ENCODE measurements at regions not wholly inside any gene's neighbourhood (a gene's known extent, or its start where the extent isn't known, plus 50 kb on each side); places are given as distances from the start of the nearest gene placed in this dataset.

DNA sequence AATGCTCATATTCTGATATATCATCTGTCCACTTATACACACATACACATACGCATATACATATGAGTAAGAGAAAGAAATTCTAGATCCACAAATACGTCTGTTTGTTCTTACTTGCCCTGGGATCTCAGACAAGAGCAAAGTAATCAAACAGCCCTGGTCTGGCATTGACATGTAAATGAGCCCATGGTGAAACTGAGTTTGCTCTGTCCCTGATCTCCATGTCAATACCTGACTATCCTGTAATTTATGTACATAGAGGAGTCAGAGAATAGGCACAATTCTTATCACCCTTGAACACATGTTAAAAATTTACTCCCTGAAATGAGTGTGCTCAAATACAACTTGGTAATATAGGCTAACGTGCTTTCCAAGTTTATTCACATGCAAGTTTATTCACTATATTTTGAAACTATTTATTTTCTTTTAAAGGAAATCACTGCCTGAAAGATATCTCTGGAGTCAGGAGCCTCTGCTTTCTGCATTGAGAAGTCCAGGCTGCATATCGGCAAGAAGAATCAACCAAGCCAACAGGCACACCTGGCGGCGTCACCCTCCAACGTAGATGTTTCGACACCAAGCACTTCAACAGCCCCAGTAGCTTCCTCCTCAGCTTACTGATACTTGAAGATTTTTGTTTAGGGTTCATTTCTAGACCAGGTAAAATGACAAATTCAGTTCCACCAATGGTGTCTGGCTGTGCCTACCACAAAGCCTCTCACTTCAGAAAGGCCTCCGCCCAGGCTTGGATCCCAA lies 100.6 kb downstream of the CMPK2 start (continued):
- TF ChIP-seq, protein P1, sequence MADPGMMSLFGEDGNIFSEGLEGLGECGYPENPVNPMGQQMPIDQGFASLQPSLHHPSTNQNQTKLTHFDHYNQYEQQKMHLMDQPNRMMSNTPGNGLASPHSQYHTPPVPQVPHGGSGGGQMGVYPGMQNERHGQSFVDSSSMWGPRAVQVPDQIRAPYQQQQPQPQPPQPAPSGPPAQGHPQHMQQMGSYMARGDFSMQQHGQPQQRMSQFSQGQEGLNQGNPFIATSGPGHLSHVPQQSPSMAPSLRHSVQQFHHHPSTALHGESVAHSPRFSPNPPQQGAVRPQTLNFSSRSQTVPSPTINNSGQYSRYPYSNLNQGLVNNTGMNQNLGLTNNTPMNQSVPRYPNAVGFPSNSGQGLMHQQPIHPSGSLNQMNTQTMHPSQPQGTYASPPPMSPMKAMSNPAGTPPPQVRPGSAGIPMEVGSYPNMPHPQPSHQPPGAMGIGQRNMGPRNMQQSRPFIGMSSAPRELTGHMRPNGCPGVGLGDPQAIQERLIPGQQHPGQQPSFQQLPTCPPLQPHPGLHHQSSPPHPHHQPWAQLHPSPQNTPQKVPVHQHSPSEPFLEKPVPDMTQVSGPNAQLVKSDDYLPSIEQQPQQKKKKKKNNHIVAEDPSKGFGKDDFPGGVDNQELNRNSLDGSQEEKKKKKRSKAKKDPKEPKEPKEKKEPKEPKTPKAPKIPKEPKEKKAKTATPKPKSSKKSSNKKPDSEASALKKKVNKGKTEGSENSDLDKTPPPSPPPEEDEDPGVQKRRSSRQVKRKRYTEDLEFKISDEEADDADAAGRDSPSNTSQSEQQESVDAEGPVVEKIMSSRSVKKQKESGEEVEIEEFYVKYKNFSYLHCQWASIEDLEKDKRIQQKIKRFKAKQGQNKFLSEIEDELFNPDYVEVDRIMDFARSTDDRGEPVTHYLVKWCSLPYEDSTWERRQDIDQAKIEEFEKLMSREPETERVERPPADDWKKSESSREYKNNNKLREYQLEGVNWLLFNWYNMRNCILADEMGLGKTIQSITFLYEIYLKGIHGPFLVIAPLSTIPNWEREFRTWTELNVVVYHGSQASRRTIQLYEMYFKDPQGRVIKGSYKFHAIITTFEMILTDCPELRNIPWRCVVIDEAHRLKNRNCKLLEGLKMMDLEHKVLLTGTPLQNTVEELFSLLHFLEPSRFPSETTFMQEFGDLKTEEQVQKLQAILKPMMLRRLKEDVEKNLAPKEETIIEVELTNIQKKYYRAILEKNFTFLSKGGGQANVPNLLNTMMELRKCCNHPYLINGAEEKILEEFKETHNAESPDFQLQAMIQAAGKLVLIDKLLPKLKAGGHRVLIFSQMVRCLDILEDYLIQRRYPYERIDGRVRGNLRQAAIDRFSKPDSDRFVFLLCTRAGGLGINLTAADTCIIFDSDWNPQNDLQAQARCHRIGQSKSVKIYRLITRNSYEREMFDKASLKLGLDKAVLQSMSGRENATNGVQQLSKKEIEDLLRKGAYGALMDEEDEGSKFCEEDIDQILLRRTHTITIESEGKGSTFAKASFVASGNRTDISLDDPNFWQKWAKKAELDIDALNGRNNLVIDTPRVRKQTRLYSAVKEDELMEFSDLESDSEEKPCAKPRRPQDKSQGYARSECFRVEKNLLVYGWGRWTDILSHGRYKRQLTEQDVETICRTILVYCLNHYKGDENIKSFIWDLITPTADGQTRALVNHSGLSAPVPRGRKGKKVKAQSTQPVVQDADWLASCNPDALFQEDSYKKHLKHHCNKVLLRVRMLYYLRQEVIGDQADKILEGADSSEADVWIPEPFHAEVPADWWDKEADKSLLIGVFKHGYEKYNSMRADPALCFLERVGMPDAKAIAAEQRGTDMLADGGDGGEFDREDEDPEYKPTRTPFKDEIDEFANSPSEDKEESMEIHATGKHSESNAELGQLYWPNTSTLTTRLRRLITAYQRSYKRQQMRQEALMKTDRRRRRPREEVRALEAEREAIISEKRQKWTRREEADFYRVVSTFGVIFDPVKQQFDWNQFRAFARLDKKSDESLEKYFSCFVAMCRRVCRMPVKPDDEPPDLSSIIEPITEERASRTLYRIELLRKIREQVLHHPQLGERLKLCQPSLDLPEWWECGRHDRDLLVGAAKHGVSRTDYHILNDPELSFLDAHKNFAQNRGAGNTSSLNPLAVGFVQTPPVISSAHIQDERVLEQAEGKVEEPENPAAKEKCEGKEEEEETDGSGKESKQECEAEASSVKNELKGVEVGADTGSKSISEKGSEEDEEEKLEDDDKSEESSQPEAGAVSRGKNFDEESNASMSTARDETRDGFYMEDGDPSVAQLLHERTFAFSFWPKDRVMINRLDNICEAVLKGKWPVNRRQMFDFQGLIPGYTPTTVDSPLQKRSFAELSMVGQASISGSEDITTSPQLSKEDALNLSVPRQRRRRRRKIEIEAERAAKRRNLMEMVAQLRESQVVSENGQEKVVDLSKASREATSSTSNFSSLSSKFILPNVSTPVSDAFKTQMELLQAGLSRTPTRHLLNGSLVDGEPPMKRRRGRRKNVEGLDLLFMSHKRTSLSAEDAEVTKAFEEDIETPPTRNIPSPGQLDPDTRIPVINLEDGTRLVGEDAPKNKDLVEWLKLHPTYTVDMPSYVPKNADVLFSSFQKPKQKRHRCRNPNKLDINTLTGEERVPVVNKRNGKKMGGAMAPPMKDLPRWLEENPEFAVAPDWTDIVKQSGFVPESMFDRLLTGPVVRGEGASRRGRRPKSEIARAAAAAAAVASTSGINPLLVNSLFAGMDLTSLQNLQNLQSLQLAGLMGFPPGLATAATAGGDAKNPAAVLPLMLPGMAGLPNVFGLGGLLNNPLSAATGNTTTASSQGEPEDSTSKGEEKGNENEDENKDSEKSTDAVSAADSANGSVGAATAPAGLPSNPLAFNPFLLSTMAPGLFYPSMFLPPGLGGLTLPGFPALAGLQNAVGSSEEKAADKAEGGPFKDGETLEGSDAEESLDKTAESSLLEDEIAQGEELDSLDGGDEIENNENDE (IDR thresholded peaks at IDR 0.05; ENCODE audit: insufficient replicate concordance, low read length), result peak; percentile 48
- peak; percentile 57; the same call in 1 of the 2 replicates for TF ChIP-seq POU5F1 (IDR thresholded peaks at IDR 0.05; ENCODE audit: low read depth, low read length)
- no peak for TF ChIP-seq EGR1 (IDR thresholded peaks at IDR 0.05; ENCODE audit: borderline replicate concordance, low read depth, low read length)

Data from H1 (cell line).